HG02588 (cell line): ENCODE measurements at regions not wholly inside any gene's neighbourhood (a gene's known extent, or its start where the extent isn't known, plus 50 kb on each side); places are given as distances from the start of the nearest gene placed in this dataset.
"Not testable (repeated sequence)": the region's sequence is repeated elsewhere in the genome, so short reads cannot be mapped to it uniquely, and the experiment has no call there.

Experiments
- ATAC-seq: cut with Tn5 transposase; IDR thresholded peaks from one replicate; pipeline ENCODE4 v1.9.1; 2021; ENCODE audit warnings: mild to moderate bottlenecking, moderate library complexity; ENCODE audit not compliant: unreplicated experiment

DNA sequence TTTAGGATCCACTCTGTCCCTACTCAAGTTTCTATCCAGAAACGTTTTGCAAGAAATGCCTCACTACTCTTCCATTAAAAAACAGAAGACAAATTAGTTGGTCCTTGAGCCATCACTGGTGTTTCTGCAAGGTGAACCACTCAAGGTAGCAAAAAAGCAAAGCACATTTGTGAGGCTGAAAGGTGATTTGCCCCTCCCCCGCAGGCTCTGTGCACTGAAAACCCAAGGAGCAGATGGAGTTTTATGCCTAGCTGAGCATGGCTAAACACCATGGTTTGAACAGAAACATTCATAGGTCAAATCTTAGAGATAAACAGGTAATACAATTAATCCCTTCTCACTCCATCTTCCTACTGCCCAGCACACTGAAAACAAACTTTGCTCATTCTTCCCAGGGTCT, 538.2 kb upstream of the CDH5 start:
- ATAC-seq: no peak

DNA sequence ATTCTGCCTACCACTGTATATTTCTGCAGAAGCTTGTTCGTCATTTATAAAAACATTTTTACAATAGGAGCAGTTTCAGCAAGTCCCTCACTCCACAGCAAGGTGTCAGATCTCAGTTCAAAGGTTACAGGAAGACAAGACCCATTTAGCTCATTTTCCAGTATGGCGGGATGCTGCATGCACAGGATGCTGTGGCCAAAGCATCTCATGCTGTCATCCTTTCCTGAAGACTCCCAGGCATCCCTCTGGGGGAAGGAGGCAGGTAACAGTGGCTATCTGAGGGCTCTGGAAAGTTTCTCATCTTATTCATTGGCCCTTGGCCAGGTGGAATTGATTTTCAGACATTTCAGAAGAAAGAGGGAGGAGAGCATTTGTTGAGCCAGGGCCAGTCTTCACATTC, 539.3 kb upstream of the CDH5 start:
- ATAC-seq: no peak

DNA sequence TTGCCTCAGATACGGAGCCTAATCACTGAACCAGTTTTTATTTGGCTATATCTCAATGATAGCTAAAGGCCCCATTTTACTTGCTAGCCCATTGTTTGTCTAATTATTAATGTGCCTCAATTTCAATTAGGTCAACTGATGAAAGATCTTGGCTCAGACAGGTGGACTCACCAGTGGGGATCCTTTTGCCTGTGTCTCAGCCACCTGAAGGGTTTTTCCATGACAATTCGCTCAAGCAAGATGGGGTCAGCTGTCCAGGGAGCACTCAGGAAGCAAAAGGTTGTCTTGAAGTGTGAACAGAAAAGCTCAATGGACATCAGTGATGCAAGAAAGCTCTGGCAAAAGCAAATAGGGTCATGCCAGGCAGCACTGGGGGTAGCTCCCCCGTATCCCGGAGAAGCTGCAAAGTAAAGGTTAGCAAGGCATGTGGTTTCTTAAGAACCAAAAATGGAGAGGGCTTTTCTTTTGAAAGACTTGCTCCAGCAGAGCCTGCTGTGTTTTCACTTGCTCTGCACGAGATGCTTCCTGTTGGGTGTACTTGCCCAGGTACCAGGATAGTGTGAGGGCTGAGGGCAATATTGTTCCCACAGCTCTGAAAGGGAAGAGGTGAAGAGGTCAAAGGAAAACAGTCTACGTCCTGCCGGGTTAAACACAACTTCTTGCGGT, 541.2 kb upstream of the CDH5 start:
- no peak for ATAC-seq

DNA sequence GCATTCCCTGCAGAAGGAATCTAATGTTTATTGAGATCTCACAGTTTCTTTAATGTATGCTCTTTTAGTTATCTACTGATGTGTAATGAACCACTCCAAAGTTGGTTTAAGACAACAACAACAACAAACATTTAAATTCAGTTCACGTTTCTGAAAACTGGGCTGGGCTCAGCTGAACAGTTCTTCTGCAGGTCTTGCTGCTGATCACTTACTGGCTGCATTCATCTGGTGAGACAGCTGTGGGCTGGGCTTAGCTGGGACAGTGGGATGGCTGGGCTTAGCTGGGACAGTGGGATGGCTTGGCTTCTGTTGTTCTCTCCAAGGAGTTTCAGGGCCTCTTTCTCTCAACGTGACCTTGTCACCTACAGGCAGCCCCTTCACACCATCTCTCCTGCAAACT, 544.3 kb upstream of the CDH5 start:
- no peak for ATAC-seq

DNA sequence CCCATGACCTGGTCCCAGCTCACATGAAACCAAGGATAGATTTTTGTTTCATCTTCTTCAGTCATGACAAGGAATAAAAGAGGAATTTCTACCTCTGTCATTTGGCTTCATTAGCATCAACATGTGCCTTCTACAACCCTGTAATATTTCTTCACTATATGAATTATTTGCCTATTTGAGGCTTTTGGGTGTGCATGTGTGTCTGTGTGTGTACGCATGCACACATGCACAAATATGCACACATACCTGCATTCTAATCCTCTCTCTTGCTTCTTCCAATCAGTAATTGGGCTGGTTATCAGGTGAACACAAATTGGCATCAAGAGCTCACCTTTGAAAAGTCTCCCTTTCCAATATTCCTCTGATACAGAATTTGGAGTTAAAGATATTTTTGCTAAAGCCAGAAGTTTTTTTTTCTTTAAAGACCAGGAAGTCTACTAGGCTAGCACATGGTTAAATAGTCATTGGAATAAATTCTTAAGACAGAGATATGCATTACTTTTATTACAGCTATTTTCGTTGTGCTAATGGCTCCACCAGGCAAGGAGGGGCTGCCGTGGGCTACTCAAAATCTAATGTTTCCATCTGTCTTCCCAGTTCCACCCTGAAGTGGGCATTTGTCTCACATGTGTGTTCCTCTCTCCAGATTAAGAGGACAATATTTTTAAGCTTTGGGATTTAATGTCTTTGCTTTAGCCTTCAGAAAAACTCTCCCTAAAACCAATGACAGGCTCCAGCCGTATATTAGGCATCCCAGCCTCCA, 547.2 kb upstream of the CDH5 start:
- ATAC-seq: no peak

- no peak for ATAC-seq
Measured at GRCh38 chr16:65817799-65818198, 548.7 kb upstream of the CDH5 start.

DNA sequence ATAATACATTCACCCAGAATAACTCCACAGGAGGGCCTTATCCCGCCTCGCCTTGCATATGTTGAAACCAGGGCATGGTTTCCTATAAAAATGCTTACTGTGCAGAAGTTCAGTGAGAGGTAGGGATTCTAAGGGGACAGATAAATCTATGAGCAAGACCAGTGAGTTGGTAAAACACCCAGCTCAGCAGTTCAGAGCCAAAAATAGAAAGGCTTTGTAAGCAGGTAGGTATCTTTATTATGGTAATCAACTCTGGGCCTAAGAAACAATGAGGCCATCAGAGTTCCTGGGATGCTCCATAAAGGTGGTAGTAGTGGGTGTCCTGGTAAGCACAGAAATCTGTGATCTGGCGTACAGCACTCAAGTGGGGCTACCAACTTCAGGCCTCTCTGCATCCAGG, 549.4 kb upstream of the CDH5 start:
- no peak for ATAC-seq

- no peak for ATAC-seq
Measured at GRCh38 chr16:65816556-65816955, 549.9 kb upstream of the CDH5 start.

- ATAC-seq: no peak
Measured at GRCh38 chr16:65815707-65816106, 550.8 kb upstream of the CDH5 start.

- ATAC-seq: not testable (repeated sequence)
Measured at GRCh38 chr16:65813879-65814278, 552.6 kb upstream of the CDH5 start.

GRCh38 chr16:65809627-65810026, 556.9 kb upstream of the CDH5 start:
- no peak for ATAC-seq

- ATAC-seq: no peak
Measured at GRCh38 chr16:65808790-65809189, 557.7 kb upstream of the CDH5 start.

DNA sequence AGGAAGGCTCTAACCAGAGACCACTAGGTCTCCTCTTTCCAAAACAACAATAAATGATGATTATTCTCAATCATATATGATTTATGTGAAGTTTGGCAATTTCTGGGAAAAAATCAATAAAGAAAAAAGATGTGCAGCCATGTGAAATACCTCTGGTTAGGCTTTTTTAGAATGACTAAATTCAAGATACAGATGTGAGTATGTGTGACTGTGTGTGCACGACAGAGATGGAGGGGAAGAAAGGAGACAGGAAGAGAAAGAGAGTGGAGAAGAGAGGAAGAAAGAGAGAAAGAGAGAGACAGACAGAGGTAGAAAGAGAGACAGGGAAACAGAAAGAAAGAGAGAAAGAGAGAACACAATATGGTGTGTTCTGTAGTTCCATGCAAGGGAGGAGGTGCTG, 558.6 kb upstream of the CDH5 start:
- ATAC-seq: no peak

DNA sequence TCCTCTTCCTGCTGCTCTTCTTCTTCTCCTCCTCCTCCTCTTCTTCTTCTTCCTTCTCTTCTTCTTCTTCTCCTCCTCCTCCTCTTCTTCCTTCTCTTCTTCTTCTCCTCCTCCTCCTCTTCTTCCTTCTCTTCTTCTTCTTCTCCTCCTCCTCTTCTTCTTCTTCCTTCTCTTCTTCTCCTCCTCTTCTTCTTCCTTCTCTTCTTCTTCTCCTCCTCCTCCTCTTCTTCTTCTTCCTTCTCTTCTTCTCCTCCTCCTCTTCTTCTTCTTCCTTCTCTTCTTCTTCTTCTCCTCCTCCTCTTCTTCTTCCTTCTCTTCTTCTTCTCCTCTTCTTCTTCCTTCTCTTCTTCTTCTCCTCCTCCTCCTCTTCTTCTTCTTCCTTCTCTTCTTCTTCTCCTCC, 560.8 kb upstream of the CDH5 start:
- not testable (repeated sequence) for ATAC-seq

- no peak for ATAC-seq
Measured at GRCh38 chr16:65796481-65796880, 570.0 kb upstream of the CDH5 start.

DNA sequence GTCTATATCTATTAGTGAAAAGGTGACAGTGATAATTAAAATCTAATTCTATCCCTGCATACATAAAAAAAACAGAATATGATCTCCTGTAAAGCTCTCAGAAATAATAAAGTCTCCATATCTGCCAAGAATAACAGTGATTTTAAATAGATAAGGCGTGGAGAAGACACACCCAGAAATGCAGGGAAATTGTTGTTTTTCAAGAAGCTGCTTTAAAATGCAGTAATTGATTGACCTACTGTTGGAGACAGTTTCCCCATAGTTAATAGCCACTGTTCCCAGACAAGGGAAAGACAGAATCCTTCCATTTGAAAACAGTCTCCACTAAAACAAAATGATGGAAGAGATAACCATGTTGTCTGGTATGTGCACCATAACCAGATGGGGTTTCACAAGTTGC, 571.5 kb upstream of the CDH5 start:
- ATAC-seq: no peak

DNA sequence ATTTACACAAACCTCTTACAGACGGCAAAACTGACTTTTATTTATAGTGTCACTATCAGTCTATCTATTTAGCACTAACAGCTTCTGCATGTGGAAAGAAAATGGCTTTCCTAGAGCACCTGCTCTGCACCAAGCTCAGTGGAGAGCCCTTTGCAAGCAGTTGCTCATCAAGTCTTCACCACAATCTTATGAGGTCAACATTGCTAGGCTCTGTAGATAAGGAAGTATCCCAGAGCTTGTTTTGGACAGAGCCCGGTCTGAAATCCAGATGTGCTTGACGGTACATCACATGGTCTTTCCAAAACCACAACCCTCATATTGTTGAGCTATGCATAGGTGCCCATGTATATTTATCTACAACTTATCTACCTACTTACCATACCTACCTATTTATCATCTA, 572.7 kb upstream of the CDH5 start:
- no peak for ATAC-seq

- ATAC-seq: no peak
Measured at GRCh38 chr16:65790768-65791167, 575.7 kb upstream of the CDH5 start.

- no peak for ATAC-seq
Measured at GRCh38 chr16:65789161-65789945, 577.1 kb upstream of the CDH5 start.

- ATAC-seq: no peak
Measured at GRCh38 chr16:65788434-65789140, 577.9 kb upstream of the CDH5 start.

DNA sequence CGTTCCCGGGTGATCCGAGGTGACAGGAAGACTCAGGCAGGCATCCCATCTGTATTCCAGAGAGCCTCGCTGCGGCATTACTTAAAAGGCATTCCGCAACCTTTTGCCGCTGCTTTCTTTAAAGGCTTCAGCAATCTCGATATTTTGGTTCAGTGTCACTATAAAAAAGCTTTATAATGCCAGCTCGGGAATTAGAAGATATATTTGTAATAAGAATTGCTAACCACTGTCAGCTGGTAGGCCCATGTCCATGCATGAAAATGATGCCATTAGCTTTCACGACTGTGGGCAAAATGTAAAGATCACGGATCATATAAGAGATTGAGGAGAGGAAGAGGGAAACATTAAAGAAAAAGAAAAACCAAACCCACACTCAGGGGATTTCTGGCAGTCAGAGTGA, 578.6 kb upstream of the CDH5 start:
- ATAC-seq: no peak
